Fibroblast of mammary gland (primary cell): ENCODE measurements at regions not wholly inside any gene's neighbourhood (a gene's known extent, or its start where the extent isn't known, plus 50 kb on each side); places are given as distances from the start of the nearest gene placed in this dataset.

Source experiments
- DNase-seq: peaks from one replicate; pipeline ENCODE4 v3.0.0-alpha.2; 2010; ENCODE audit warnings: low read depth
- H3K4me3 ChIP-seq: 2 replicates; pipeline ENCODE4 v1.5.1; 2011; ENCODE audit warnings: low read depth, mild to moderate bottlenecking, low read length, moderate library complexity; ENCODE audit not compliant: control insufficient read depth
- CTCF ChIP-seq: conservative IDR thresholded peaks from 2 replicates; pipeline ENCODE4 v1.5.1; 2011; ENCODE audit warnings: low read depth, low read length, inconsistent platforms; ENCODE audit not compliant: control insufficient read depth, insufficient read depth

GRCh38 chr1:232096751-232097150 lies 470.2 kb downstream of the DISC1 start:
- TF ChIP-seq CTCF: no peak
- no peak for DNase-seq
- no peak overlapping the region for H3K4me3 ChIP-seq
